Heart right ventricle (tissue), 16 donors: ENCODE measurements at regions not wholly inside any gene's neighbourhood (a gene's known extent, or its start where the extent isn't known, plus 50 kb on each side); places are given as distances from the start of the nearest gene placed in this dataset.

Experiments
- ATAC-seq, 8 donors: fragments of 200-7000 bp; cut with Tn5 transposase; one replicate each; pipeline ENCODE4 v1.9.1; 2020; ENCODE audit warnings: mild to moderate bottlenecking in 8 of 8, moderate library complexity in 8 of 8, moderate number of reproducible peaks in 1 of 8
- DNase-seq, 2 donors: peaks; one replicate each; pipeline ENCODE4 v3.0.0-alpha.2; 2020
- H3K27ac ChIP-seq, 10 donors: fragments of 200-600 bp; sonication (generic) in 2 of 10; one replicate each; pipeline versions ENCODE4 v1.5.0 to v1.8.0; 2020 to 2022; ENCODE audit warnings: mild to moderate bottlenecking in 3 of 10
- H3K27me3 ChIP-seq, 7 donors: fragments of 200-600 bp; one replicate each; pipeline ENCODE4 v1.8.0; 2021 to 2022; ENCODE audit warnings: mild to moderate bottlenecking in 2 of 7
- H3K36me3 ChIP-seq, 9 donors: fragments of 200-600 bp; sonication (generic) in 1 of 9; one replicate each; pipeline versions ENCODE4 v1.5.0 to v1.8.0; 2020 to 2022; ENCODE audit warnings: mild to moderate bottlenecking in 2 of 9
- H3K4me1 ChIP-seq, 9 donors: fragments of 200-600 bp; sonication (generic) in 1 of 9; one replicate each; pipeline versions ENCODE4 v1.5.0 to v1.8.0; 2020 to 2022; ENCODE audit warnings: mild to moderate bottlenecking in 4 of 9
- H3K4me3 ChIP-seq, 10 donors: fragments of 200-600 bp; sonication (generic) in 2 of 10; one replicate each; pipeline versions ENCODE4 v1.5.0 to v1.8.0; 2020 to 2022; ENCODE audit warnings: mild to moderate bottlenecking in 7 of 10, moderate library complexity in 2 of 10
- H3K9me3 ChIP-seq, 11 donors: fragments of 200-600 bp in 10 of 11; sonication (generic) in 2 of 11; one replicate each; pipeline versions ENCODE4 v1.5.0 to v1.8.0; 2013 to 2022; ENCODE audit warnings: mild to moderate bottlenecking in 2 of 11, control low read depth in 1 of 11, moderate library complexity in 1 of 11
- CTCF ChIP-seq, 9 donors: fragments of 200-600 bp; sonication (generic) in 2 of 9; IDR thresholded peaks; one replicate each; pipeline versions ENCODE4 v1.5.0 to v1.8.0; 2021 to 2022; ENCODE audit warnings: antibody characterized with exemption in 9 of 9, mild to moderate bottlenecking in 5 of 9, moderate library complexity in 1 of 9
- WGBS, 2 donors: extraction: QIAGEN DNeasy Blood & Tissue Kit; methylation state at CpG; one replicate each; pipeline ENCODE4 v1.1.7; 2013; ENCODE audit warnings: inconsistent platforms in 1 of 2; 5-methylcytosine and 5-hydroxymethylcytosine counted together
- intact Hi-C, 10 donors: fragments of 100-400 bp; cut with DNase I; formaldehyde crosslinking; loops; one replicate each; pipeline versions ENCODE4 v1.11.1 to v1.14.2; 2022
- donor health status: Arrhythmogenic right ventricular cardiomyopathy.
- donor health status: ischemic (EF 13 %, LVEDD 7.1; RV severe dilation, severe dysfunction).
- donor health status: healthy with polysubstance abuse.
- donor health status: DM: no; HTN: yes; CAD: no.
- donor health status: DM: no; HTN: no; CAD: no.
- donor health status: ischemic (EF 25% LVEDD 6.9; RV normal size, moderate dysfunction).
- donor health status: ischemic (EF 25% LVEDD 5.7; RV mildly dilated, moderate dysfunction).
- donor health status: healthy.
- donor health status: DM: yes; HTN: yes; CAD: no.
- donor health status: Ischemic cardiomyopathy.
- donor health status: ischemic (EF 35%, LVEDD 5.7; RV mildly dilated, moderate dysfunction).
- donor health status: nonischemic (EF 11% LVEDD 7.7; RV severe dilation, severe dysfunction).
- donor health status: DM: yes; HTN: yes; CAD: no.
- donor health status: PGD.
- donor health status: ischemic (EF 29% LVEDD 5.4; RV normal size, mild dysfunction).
- donor health status: nonischemic (EF 23%, LVEDD 6.1; RV moderate dilation, normal function).

- peaks cover 0 to 25% (median 5%) of the 10 kb centered on the region in 11 donors for H3K9me3 ChIP-seq
- ATAC-seq (no peak), DNase-seq (no peak)
- no peaks in the 10 kb centered on the region for H3K4me1 ChIP-seq
- no peaks in the 10 kb centered on the region for H3K36me3 ChIP-seq
- H3K4me3 ChIP-seq: no peak overlapping the region
- TF ChIP-seq CTCF (IDR thresholded peaks at IDR 0.05): no peak
- intact Hi-C loops: no loop called here
- no peak overlapping the region for H3K27ac ChIP-seq
- WGBS, 2 donors: 55 to 57% methylated on average over 5 of the region's 5 CpGs
- no peaks in the 10 kb centered on the region for H3K27me3 ChIP-seq
These were observed 1112.3 kb downstream of the KCNT2 start for GRCh38 chr1:195495720-195496635.

GRCh38 chr1:195482137-195482536, 1126.1 kb downstream of the KCNT2 start:
- Histone ChIP-seq H3K27me3 (no peaks in the 10 kb centered on the region), H3K9me3 (no peaks in the 10 kb centered on the region), H3K4me3 (no peak overlapping the region), H3K27ac (no peak overlapping the region), H3K4me1 (no peaks in the 10 kb centered on the region), H3K36me3 (no peaks in the 10 kb centered on the region)
- intact Hi-C loops: no loop called here
- no peak for ATAC-seq
- no peak for TF ChIP-seq CTCF (IDR thresholded peaks at IDR 0.05)
- no peak for DNase-seq
- WGBS, 2 donors: 82 to 89% methylated on average over 6 of the region's 6 CpGs

GRCh38 chr1:195481293-195481692, 1126.9 kb downstream of the KCNT2 start:
- TF ChIP-seq CTCF (IDR thresholded peaks at IDR 0.05): no peak
- H3K27ac ChIP-seq: no peak overlapping the region
- H3K4me3 ChIP-seq: no peak overlapping the region
- peaks cover 0 to 2% (median 0%) of the 10 kb centered on the region in 11 donors for H3K9me3 ChIP-seq
- H3K4me1 ChIP-seq: no peaks in the 10 kb centered on the region
- ATAC-seq: no peak
- no peaks in the 10 kb centered on the region for H3K27me3 ChIP-seq
- intact Hi-C loops: no loop called here
- 76 to 89% methylated on average over 3 of the region's 3 CpGs for WGBS, 2 donors
- no peak for DNase-seq
- H3K36me3 ChIP-seq: no peaks in the 10 kb centered on the region

- intact Hi-C loops: no loop called here
- Histone ChIP-seq H3K9me3 (peaks cover 0 to 23% (median 5%) of the 10 kb centered on the region in 11 donors), H3K27me3 (no peaks in the 10 kb centered on the region), H3K4me1 (no peaks in the 10 kb centered on the region), H3K36me3 (no peaks in the 10 kb centered on the region), H3K4me3 (no peak overlapping the region), H3K27ac (no peak overlapping the region)
- WGBS, 2 donors: 85% methylated on average over 1 of the region's 1 CpG
- DNase-seq: no peak
- no peak for TF ChIP-seq CTCF (IDR thresholded peaks at IDR 0.05)
- no peak for ATAC-seq
These were observed 1132.7 kb downstream of the KCNT2 start for GRCh38 chr1:195475568-195475967.
